ENCODE measurements at regions not wholly inside any gene's neighbourhood (a gene's known extent, or its start where the extent isn't known, plus 50 kb on each side); places are given as distances from the start of the nearest gene placed in this dataset.

- Histone ChIP-seq H3K9me3 (ENCODE audit: low read depth, low read length, poor library complexity, severe bottlenecking) (no peaks in the 10 kb centered on the region), H3K4me1 (ENCODE audit: insufficient read depth, low read length, poor library complexity, severe bottlenecking) (no peaks in the 10 kb centered on the region), H3K36me3 (ENCODE audit: insufficient read depth, low read length, poor library complexity, severe bottlenecking) (no peaks in the 10 kb centered on the region), H3K27ac (ENCODE audit: low read depth, low read length, poor library complexity, severe bottlenecking) (no peak overlapping the region), H3K27me3 (replicated peaks; ENCODE audit: insufficient read depth, low read depth, low read length, poor library complexity) (no peaks in the 10 kb centered on the region), H3K4me3 (ENCODE audit: low read depth, low read length, poor library complexity, severe bottlenecking) (no peak overlapping the region)
- BruUV-seq (replicated peaks) = no TSS peak
- ChIA-PET CTCF (no interaction called here), POLR2A (ENCODE audit: low non-redundant PET) (no interaction called here)
- TF ChIP-seq CTCF (conservative IDR thresholded peaks at IDR 0.05; ENCODE audit: low read depth, low read length) (no peak), EZH2 (IDR thresholded peaks at IDR 0.05; ENCODE audit: borderline replicate concordance, low read depth, low read length, poor library complexity, severe bottlenecking) (no peak)
- no peak for DNase-seq (ENCODE audit: low spot score)
- intact Hi-C loops (cut with micrococcal nuclease; ENCODE audit: unreplicated experiment) = no loop called here
These were observed 154.8 kb downstream of the BACH1 start for GRCh38 chr21:29453511-29453910.

DNA sequence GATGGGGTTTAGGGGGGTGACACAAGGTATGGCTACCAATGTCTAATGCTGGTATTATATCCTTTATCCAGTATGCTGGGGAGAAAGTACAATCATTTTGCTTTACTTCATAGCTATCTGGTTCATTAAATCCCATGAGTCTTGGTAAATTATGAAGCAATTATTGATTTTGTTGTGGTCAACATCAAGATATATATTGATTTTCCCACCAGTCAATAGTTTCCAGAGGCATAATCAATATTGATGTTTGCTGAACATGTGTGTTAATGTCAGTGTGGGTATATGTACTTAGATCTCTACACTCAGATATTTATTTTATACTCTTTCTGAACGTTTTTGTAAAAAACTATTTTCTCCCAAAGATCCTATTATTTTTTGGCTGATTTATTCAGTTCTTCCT is 155.5 kb downstream of the BACH1 start:
- ChIA-PET CTCF (no interaction called here), POLR2A (ENCODE audit: low non-redundant PET) (no interaction called here)
- BruUV-seq (replicated peaks) = no TSS peak
- Histone ChIP-seq H3K27me3 (replicated peaks; ENCODE audit: insufficient read depth, low read depth, low read length, poor library complexity) (no peaks in the 10 kb centered on the region), H3K36me3 (ENCODE audit: insufficient read depth, low read length, poor library complexity, severe bottlenecking) (no peaks in the 10 kb centered on the region), H3K9me3 (ENCODE audit: low read depth, low read length, poor library complexity, severe bottlenecking) (no peaks in the 10 kb centered on the region), H3K4me3 (ENCODE audit: low read depth, low read length, poor library complexity, severe bottlenecking) (no peak overlapping the region), H3K27ac (ENCODE audit: low read depth, low read length, poor library complexity, severe bottlenecking) (no peak overlapping the region), H3K4me1 (ENCODE audit: insufficient read depth, low read length, poor library complexity, severe bottlenecking) (no peaks in the 10 kb centered on the region)
- TF ChIP-seq EZH2 (IDR thresholded peaks at IDR 0.05; ENCODE audit: borderline replicate concordance, low read depth, low read length, poor library complexity, severe bottlenecking) (no peak), CTCF (conservative IDR thresholded peaks at IDR 0.05; ENCODE audit: low read depth, low read length) (no peak)
- DNase-seq (ENCODE audit: low spot score) = no peak
- intact Hi-C loops (cut with micrococcal nuclease; ENCODE audit: unreplicated experiment) = no loop called here

DNA sequence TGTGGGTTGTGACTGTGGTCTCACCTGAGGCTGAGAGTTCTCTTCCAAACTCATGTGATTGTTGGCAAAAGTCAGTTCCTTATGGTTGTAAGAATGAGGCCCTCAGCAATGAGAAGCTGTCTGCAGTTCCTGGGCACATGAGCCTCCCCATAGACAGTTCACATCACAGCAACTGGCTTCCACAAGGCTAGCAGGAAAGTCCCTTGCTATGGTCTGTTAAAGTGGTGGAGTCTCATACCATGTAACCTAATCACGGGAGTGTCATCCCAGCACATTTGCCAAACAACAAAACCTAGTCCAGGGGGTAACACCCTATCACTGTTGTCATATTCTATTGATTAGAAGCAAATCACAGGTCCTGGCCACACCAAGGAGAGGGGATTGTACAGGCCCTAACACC is 163.8 kb downstream of the BACH1 start:
- no peaks in the 10 kb centered on the region for H3K4me1 ChIP-seq (ENCODE audit: insufficient read depth, low read length, poor library complexity, severe bottlenecking)
- no peaks in the 10 kb centered on the region for H3K36me3 ChIP-seq (ENCODE audit: insufficient read depth, low read length, poor library complexity, severe bottlenecking)
- ChIA-PET POLR2A (ENCODE audit: low non-redundant PET) (no interaction called here), CTCF (no interaction called here)
- no peak overlapping the region for H3K27ac ChIP-seq (ENCODE audit: low read depth, low read length, poor library complexity, severe bottlenecking)
- DNase-seq (ENCODE audit: low spot score) = no peak
- TF ChIP-seq CTCF (conservative IDR thresholded peaks at IDR 0.05; ENCODE audit: low read depth, low read length) = no peak
- no peak for TF ChIP-seq EZH2 (IDR thresholded peaks at IDR 0.05; ENCODE audit: borderline replicate concordance, low read depth, low read length, poor library complexity, severe bottlenecking)
- no peaks in the 10 kb centered on the region for H3K27me3 ChIP-seq (replicated peaks; ENCODE audit: insufficient read depth, low read depth, low read length, poor library complexity)
- intact Hi-C loops (cut with micrococcal nuclease; ENCODE audit: unreplicated experiment) = no loop called here
- no peak overlapping the region for H3K4me3 ChIP-seq (ENCODE audit: low read depth, low read length, poor library complexity, severe bottlenecking)
- H3K9me3 ChIP-seq (ENCODE audit: low read depth, low read length, poor library complexity, severe bottlenecking) = no peaks in the 10 kb centered on the region
- BruUV-seq (replicated peaks) = no TSS peak

All from A673 (cell line).